HG02840 (cell line): ENCODE measurements at regions not wholly inside any gene's neighbourhood (a gene's known extent, or its start where the extent isn't known, plus 50 kb on each side); places are given as distances from the start of the nearest gene placed in this dataset.

ENCODE experiments used
- ATAC-seq: cut with Tn5 transposase; IDR thresholded peaks from one replicate; pipeline ENCODE4 v1.9.1; 2021; ENCODE audit warnings: mild to moderate bottlenecking, moderate library complexity, moderate number of reproducible peaks; ENCODE audit not compliant: unreplicated experiment, low FRiP score

- ATAC-seq = no peak
Measured at GRCh38 chr20:40427026-40427425, 262.0 kb downstream of the MAFB start.

- ATAC-seq = no peak
Measured at GRCh38 chr20:40424695-40425094, 264.3 kb downstream of the MAFB start.

- no peak for ATAC-seq
Measured at GRCh38 chr20:40422656-40423055, 266.4 kb downstream of the MAFB start.

- no peak for ATAC-seq
Measured at GRCh38 chr20:40416274-40416673, 272.8 kb downstream of the MAFB start.

GRCh38 chr20:40414843-40415615, 274.0 kb downstream of the MAFB start:
- no peak for ATAC-seq

- ATAC-seq = no peak
Measured at GRCh38 chr20:40410028-40410427, 279.0 kb downstream of the MAFB start.

- ATAC-seq = no peak
Measured at GRCh38 chr20:40397467-40397866, 291.6 kb downstream of the MAFB start.

- ATAC-seq = no peak
Measured at GRCh38 chr20:40393197-40394079, 295.6 kb downstream of the MAFB start.

- ATAC-seq = no peak
Measured at GRCh38 chr20:40390654-40391053, 298.4 kb downstream of the MAFB start.

GRCh38 chr20:40370800-40371199, 318.2 kb downstream of the MAFB start:
- ATAC-seq = no peak

- no peak for ATAC-seq
Measured at GRCh38 chr20:40368876-40369275, 320.2 kb downstream of the MAFB start.

- no peak for ATAC-seq
Measured at GRCh38 chr20:40361916-40362315, 327.1 kb downstream of the MAFB start.

GRCh38 chr20:40359131-40359912, 329.7 kb downstream of the MAFB start:
- ATAC-seq = no peak

- ATAC-seq = no peak
Measured at GRCh38 chr20:40354880-40355279, 334.2 kb downstream of the MAFB start.

- ATAC-seq = no peak
Measured at GRCh38 chr20:40343390-40343789, 345.6 kb downstream of the MAFB start.

- no peak for ATAC-seq
Measured at GRCh38 chr20:40341561-40341960, 347.5 kb downstream of the MAFB start.

- no peak for ATAC-seq
Measured at GRCh38 chr20:40339661-40340449, 349.2 kb downstream of the MAFB start.

GRCh38 chr20:40336533-40336932, 352.5 kb downstream of the MAFB start:
- no peak for ATAC-seq

- ATAC-seq = no peak
Measured at GRCh38 chr20:40335901-40336351, 353.1 kb downstream of the MAFB start.

- no peak for ATAC-seq
Measured at GRCh38 chr20:40335437-40335836, 353.6 kb downstream of the MAFB start.
